Stomach (tissue), 8 donors: ENCODE measurements at regions not wholly inside any gene's neighbourhood (a gene's known extent, or its start where the extent isn't known, plus 50 kb on each side); places are given as distances from the start of the nearest gene placed in this dataset.

Source experiments
- DNase-seq, 2 donors: peaks; one replicate each; pipeline versions ENCODE4 v3.0.0 to v3.0.0-alpha.2; 2013 to 2019
- H3K27ac ChIP-seq, 5 donors: fragments of 200-600 bp in 4 of 5; sonication (generic) in 4 of 5; one replicate each; pipeline ENCODE4 v1.5.1; 2013 to 2019; ENCODE audit warnings: mild to moderate bottlenecking in 1 of 5, moderate library complexity in 1 of 5
- H3K27me3 ChIP-seq, 3 donors: fragments of 200-600 bp; sonication (generic); one replicate each; pipeline ENCODE4 v1.5.1; 2017 to 2019; ENCODE audit warnings: mixed run types in 1 of 3
- H3K36me3 ChIP-seq, 4 donors: fragments of 200-600 bp; sonication (generic); 1 replicate in 3 of 4; 2 replicates in 1 of 4; pipeline ENCODE4 v1.5.1; 2016 to 2019
- H3K4me1 ChIP-seq, 4 donors: fragments of 200-600 bp; sonication (generic); one replicate each; pipeline ENCODE4 v1.5.1; 2016 to 2019
- H3K4me3 ChIP-seq, 4 donors: fragments of 200-600 bp; sonication (generic) in 3 of 4; one replicate each; pipeline ENCODE4 v1.5.1; 2016 to 2019; ENCODE audit warnings: mild to moderate bottlenecking in 1 of 4
- H3K9me3 ChIP-seq, 4 donors: fragments of 200-600 bp; sonication (generic); one replicate each; pipeline ENCODE4 v1.5.1; 2016 to 2019
- EP300 ChIP-seq: sonication (generic); formaldehyde crosslinking; IDR thresholded peaks from one replicate; pipeline ENCODE4 v1.6.1; 2017; ENCODE audit warnings: antibody characterized with exemption
- POLR2A ChIP-seq, 4 donors: fragments of 450-650 bp; IDR thresholded peaks; one replicate each; pipeline ENCODE4 v1.6.1; 2016; ENCODE audit warnings: antibody characterized with exemption in 4 of 4, control low read depth in 2 of 4, mild to moderate bottlenecking in 1 of 4, moderate library complexity in 1 of 4
- POLR2AphosphoS5 ChIP-seq, 3 donors: sonication (generic); formaldehyde crosslinking; IDR thresholded peaks; one replicate each; pipeline ENCODE4 v1.6.1; 2016; ENCODE audit warnings: antibody characterized with exemption in 3 of 3
- WGBS, 5 donors: extraction: QIAGEN DNeasy Blood & Tissue Kit in 3 of 5; methylation state at CpG; one replicate each; pipeline versions ENCODE4 v1.1.5 to v1.1.7; 2013 to 2018; 5-methylcytosine and 5-hydroxymethylcytosine counted together
- intact Hi-C: fragments of 100-400 bp; cut with DNase I; formaldehyde crosslinking; loops from one replicate; pipeline ENCODE4 v1.15.1; 2023; ENCODE audit warnings: low total_unique reads
- TF ChIP-seq, protein P1 (sequence below), 7 experiments: fragments of 450-650 bp in 4 of 7; fragments of 200-600 bp in 3 of 7; sonication (generic) in 3 of 7; IDR thresholded peaks; one replicate each; pipeline ENCODE4 v1.5.1; 2016 to 2019; ENCODE audit warnings: antibody characterized with exemption in 7 of 7, control low read depth in 2 of 7, mild to moderate bottlenecking in 1 of 7
- donor health status: healthy with polysubstance abuse.
- donor health status: Bipolar disorder and iron deficiency.
- donor health status: healthy.

DNA sequence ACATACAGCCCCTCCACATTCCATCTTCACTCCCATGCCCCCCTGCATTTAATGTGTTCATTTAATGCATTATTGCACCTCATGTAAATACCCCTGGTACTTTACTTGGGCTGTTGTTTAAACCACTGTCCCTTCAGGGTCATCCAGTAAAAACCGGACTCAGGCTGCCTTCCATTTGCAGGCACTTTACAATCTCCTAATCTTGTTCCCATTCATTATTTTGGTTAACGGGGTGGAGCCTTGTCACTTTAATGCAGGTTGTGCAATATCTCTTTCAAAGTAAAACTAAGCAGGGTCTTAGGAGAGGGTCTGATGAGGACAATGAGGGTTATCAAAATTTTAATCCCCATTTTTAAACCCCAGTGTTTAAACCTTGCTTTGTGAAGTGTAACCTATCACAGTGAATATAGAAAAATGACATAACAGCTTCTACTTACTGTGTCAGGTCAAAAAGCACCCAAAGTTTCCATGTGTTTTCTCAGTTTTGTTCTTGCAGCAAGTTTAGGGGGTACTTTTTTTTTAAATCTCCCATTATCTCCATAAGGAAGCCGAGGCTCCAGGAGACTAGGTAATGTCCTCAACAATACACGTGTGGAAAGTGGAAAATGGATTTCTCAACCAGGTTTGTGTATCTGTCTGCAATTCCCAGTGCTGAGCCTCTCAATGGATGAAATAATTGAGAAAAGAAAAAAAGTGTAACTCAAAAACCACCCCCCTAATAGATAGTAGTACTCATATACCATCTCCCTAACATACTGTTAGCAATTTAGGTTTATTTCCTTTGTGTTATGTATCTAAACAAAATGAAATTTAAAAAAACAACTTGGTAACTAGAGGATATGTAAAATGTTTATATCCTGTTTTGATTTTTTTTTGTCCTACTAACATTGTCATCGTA, 54.2 kb upstream of the SPRY4 start:
- H3K4me1 ChIP-seq, result peaks cover 0 to 14% (median 4%) of the 10 kb centered on the region in 4 donors
- H3K27me3 ChIP-seq, result no peaks in the 10 kb centered on the region
- no peak for DNase-seq
- no peak for TF ChIP-seq POLR2A (IDR thresholded peaks at IDR 0.05)
- TF ChIP-seq, protein P1, sequence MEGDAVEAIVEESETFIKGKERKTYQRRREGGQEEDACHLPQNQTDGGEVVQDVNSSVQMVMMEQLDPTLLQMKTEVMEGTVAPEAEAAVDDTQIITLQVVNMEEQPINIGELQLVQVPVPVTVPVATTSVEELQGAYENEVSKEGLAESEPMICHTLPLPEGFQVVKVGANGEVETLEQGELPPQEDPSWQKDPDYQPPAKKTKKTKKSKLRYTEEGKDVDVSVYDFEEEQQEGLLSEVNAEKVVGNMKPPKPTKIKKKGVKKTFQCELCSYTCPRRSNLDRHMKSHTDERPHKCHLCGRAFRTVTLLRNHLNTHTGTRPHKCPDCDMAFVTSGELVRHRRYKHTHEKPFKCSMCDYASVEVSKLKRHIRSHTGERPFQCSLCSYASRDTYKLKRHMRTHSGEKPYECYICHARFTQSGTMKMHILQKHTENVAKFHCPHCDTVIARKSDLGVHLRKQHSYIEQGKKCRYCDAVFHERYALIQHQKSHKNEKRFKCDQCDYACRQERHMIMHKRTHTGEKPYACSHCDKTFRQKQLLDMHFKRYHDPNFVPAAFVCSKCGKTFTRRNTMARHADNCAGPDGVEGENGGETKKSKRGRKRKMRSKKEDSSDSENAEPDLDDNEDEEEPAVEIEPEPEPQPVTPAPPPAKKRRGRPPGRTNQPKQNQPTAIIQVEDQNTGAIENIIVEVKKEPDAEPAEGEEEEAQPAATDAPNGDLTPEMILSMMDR (IDR thresholded peaks at IDR 0.05), result no peak
- no peak for TF ChIP-seq EP300
- no peak for TF ChIP-seq POLR2AphosphoS5 (IDR thresholded peaks at IDR 0.05)
- H3K27ac ChIP-seq, result no peak overlapping the region
- H3K36me3 ChIP-seq, result no peaks in the 10 kb centered on the region
- no peaks in the 10 kb centered on the region for H3K9me3 ChIP-seq
- H3K4me3 ChIP-seq, result no peak overlapping the region
- WGBS, 5 donors, result 60 to 75% (median 63%) methylated on average over 5 of the region's 5 CpGs
- intact Hi-C loops, result no loop called here

DNA sequence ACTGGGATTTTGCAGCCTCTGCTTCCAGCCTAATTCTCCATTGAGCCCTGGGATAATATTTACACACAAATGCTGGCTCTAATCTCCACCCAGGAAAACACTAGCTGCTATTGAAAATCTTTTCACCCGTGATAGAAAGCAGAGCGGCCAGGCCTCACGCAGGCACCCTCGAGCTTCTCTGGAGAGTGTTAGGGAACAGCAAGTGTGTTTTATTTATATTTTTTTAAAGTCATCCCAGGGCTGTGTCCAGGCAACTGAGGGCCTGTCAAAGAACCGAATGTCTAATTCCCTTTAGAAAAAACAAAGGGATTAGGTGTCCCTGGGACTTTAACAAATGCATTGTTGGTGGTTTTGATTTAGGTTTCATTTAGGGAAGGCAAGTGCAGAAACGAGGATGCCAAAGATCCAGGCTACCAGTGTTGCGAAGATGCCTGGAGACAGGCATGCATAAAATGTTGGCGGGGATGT, 51.2 kb upstream of the SPRY4 start:
- peak overlapping the region in 3 of 5 donors; percentile 14 to 73 (median 46) for H3K27ac ChIP-seq
- TF ChIP-seq POLR2AphosphoS5 (IDR thresholded peaks at IDR 0.05), result peak; percentile 24 to 71 (median 69)
- TF ChIP-seq, protein P1 (IDR thresholded peaks at IDR 0.05), result no peak
- TF ChIP-seq EP300, result peak; percentile 40
- no peak for TF ChIP-seq POLR2A (IDR thresholded peaks at IDR 0.05)
- H3K4me1 ChIP-seq, result peaks cover 0 to 14% (median 4%) of the 10 kb centered on the region in 4 donors
- intact Hi-C loops, result no loop called here
- no peaks in the 10 kb centered on the region for H3K36me3 ChIP-seq
- H3K9me3 ChIP-seq, result no peaks in the 10 kb centered on the region
- peak in 1 of 2 donors; percentile 73 for DNase-seq
- no peak overlapping the region for H3K4me3 ChIP-seq
- 42 to 52% (median 46%) methylated on average over 8 of the region's 8 CpGs for WGBS, 5 donors
- H3K27me3 ChIP-seq, result no peaks in the 10 kb centered on the region
